ENCODE measurements at regions not wholly inside any gene's neighbourhood (a gene's known extent, or its start where the extent isn't known, plus 50 kb on each side); places are given as distances from the start of the nearest gene placed in this dataset.

GRCh38 chr2:19731037-19731436 is 170.7 kb downstream of the TTC32 start:
- no peak overlapping the region for H3K4me3 ChIP-seq (ENCODE audit: low read depth, low read length)
- TF ChIP-seq CTCF (IDR thresholded peaks at IDR 0.05; ENCODE audit: borderline replicate concordance, insufficient read depth, low read depth, low read length), result no peak

GRCh38 chr2:19728125-19728524 is 173.7 kb downstream of the TTC32 start:
- TF ChIP-seq CTCF (IDR thresholded peaks at IDR 0.05; ENCODE audit: borderline replicate concordance, insufficient read depth, low read depth, low read length), result no peak
- no peak overlapping the region for H3K4me3 ChIP-seq (ENCODE audit: low read depth, low read length)

GRCh38 chr2:19725392-19725791 is 176.4 kb downstream of the TTC32 start:
- H3K4me3 ChIP-seq (ENCODE audit: low read depth, low read length), result no peak overlapping the region

GRCh38 chr2:19723021-19723420 is 178.8 kb downstream of the TTC32 start:
- TF ChIP-seq CTCF (IDR thresholded peaks at IDR 0.05; ENCODE audit: borderline replicate concordance, insufficient read depth, low read depth, low read length), result no peak
- H3K4me3 ChIP-seq (ENCODE audit: low read depth, low read length), result no peak overlapping the region

More at GRCh38 chr2:19725392-19725791, 176.4 kb downstream of the TTC32 start:
- TF ChIP-seq CTCF (IDR thresholded peaks at IDR 0.05; ENCODE audit: borderline replicate concordance, insufficient read depth, low read depth, low read length), result no peak

GRCh38 chr2:19722531-19722971 is 179.2 kb downstream of the TTC32 start:
- TF ChIP-seq CTCF (IDR thresholded peaks at IDR 0.05; ENCODE audit: borderline replicate concordance, insufficient read depth, low read depth, low read length), result no peak
- H3K4me3 ChIP-seq (ENCODE audit: low read depth, low read length), result no peak overlapping the region

- TF ChIP-seq CTCF (IDR thresholded peaks at IDR 0.05; ENCODE audit: borderline replicate concordance, insufficient read depth, low read depth, low read length), result no peak
- no peak overlapping the region for H3K4me3 ChIP-seq (ENCODE audit: low read depth, low read length)
Observed at GRCh38 chr2:19720306-19720705, 181.5 kb downstream of the TTC32 start.

GRCh38 chr2:19719540-19719939 is 182.2 kb downstream of the TTC32 start:
- no peak overlapping the region for H3K4me3 ChIP-seq (ENCODE audit: low read depth, low read length)
- no peak for TF ChIP-seq CTCF (IDR thresholded peaks at IDR 0.05; ENCODE audit: borderline replicate concordance, insufficient read depth, low read depth, low read length)
